ENCODE measurements at regions not wholly inside any gene's neighbourhood (a gene's known extent, or its start where the extent isn't known, plus 50 kb on each side); places are given as distances from the start of the nearest gene placed in this dataset.
A peak's percentile ranks its signal among the peaks of the same experiment; 100 is the strongest.

DNA sequence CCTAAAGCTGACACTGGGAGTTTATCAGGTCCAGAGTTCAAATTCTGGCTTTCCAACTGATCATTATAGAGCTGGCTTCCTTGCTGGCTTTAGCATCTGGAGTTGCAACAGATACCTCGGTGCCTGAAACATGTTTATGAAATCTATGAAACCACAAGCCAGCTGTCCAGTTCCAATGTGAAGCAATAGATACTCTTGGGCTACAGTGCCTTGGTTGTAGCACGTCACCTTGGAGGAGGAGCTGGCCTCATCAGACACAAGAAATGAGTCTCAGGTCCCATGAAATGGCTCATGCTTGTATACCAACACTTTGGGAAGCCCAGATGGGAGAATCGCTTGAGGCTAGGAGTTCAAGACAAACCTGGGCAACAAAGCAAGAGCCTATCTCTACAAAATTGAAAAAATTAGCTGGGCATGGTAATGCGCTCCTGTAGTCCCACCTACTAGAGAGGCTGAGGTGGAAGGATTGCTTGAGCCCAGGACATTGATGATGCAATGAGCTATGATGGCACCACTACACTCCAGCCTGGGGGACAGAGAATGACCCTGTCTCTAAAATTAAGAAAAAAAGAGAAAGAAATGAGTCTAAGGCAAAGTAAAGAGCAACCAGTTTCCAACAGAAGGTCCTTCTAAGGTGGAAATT lies 132.5 kb upstream of the ZNF648 start:
- DNase-seq (ENCODE audit: low read depth) = peak; percentile 9

DNA sequence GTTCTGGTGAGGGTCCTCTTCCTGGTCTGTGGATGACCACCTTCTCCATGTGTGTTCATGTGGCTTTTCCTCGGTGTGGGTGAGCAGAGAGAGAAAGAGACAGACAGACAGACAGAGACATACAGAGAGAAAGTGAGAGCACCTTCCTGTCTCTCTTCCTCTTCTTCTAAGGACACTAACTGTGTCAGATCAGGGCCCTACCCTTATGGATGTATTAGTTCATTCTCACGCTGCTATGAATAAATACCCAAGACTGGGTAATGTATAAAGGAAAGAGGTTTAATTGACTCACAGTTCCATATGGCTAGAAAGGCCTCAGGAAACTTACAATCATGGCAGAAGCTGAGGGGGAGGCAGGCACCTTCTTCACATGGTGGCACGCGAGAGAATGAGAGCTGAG lies 131.5 kb upstream of the ZNF648 start:
- DNase-seq (ENCODE audit: low read depth) = no peak

DNA sequence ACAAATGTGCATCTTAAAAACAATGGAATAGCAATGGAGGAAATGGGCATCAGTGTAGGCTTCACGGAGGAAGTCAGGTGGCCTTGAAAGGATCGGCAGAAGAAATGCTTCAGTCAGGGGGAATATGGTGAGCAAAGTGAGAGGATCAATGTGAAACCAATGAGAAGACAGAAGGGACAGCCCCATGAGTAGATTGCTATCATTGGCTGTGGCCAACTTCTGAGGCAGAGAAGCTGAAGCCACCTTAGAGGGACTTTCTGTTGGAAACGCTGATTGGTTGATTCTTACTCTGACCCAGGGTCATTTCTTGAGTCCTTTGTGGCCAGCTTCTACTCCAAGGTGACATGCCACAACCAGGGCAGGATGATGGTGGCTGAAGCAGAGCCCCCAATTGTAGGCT lies 130.7 kb upstream of the ZNF648 start:
- DNase-seq (ENCODE audit: low read depth) = no peak

DNA sequence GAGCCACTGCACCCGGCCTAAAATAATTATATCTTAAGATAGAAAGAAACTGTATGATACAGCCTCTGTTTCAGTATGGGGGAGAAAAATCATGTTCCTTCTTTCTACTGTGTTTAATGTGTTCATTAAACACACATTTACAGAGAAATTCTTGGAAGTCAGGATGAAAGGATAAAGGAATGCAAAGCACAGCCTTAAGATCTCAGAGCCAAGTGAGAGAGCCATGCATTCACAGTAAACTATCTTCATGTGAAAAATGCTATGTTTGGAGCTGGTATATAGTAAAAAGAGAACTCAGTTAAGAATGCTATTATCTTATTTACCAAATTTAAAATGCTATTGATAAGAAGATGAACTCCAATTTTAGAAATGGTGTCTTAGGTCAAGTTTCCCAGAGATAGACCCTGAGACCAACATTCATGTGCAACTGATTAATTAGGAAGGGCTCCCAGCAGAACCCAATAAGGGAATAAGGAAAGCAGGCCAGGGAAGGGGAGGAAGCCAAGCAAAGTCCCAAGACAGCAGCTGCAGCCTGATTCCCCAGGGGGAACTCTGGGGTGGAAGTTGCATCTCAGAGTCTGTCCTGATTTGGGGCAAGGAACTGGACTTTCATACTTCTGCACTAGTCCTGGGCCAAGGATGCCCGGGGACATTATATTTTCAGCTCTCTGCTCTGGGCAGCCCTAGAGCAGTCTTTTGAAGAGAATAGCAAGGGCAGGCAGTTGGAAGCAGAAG lies 130.0 kb upstream of the ZNF648 start:
- no peak for DNase-seq (ENCODE audit: low read depth)

DNA sequence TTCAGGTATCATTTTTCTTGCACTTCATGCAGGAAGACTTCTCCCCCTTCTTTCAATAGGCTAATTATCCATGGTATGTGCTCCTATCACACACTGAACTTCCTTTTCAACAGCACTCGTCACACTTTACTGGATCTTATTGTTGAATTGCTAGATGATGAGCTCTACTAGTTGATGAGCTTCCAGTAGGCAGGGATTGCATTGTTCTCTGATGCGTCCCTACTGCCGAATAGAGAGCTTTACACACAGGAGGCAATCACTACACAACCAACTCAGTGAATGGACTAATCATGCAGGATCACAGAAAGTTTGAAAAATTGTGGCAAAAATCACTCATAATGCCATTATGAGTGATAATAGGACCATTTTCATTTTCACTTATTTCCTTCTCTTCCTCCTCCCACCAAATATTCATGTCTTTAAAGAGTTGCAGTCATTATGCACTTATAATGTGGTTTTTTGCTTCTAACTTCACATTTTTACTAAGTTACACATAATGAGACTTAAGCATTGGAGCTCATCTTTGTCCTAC lies 128.1 kb upstream of the ZNF648 start:
- DNase-seq (ENCODE audit: low read depth) = no peak

DNA sequence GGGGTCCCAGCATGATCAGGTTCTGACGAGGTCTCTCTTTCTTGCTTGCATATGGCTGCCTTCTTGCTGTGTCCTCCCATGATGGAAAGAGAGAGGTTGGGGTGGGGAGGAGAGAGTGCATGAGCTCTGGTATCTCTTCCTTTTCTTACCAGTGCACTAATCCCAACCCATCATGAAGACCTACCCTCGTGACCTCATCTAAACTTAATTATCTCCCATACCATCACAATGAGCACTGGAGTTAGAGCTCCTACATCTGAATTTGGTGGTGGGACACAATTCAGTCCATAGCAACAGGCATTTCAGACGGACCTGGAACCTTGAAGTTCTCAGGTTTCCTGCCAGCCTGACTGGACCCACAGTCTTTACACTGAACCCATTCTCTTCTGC lies 125.2 kb upstream of the ZNF648 start:
- no peak for DNase-seq (ENCODE audit: low read depth)

DNA sequence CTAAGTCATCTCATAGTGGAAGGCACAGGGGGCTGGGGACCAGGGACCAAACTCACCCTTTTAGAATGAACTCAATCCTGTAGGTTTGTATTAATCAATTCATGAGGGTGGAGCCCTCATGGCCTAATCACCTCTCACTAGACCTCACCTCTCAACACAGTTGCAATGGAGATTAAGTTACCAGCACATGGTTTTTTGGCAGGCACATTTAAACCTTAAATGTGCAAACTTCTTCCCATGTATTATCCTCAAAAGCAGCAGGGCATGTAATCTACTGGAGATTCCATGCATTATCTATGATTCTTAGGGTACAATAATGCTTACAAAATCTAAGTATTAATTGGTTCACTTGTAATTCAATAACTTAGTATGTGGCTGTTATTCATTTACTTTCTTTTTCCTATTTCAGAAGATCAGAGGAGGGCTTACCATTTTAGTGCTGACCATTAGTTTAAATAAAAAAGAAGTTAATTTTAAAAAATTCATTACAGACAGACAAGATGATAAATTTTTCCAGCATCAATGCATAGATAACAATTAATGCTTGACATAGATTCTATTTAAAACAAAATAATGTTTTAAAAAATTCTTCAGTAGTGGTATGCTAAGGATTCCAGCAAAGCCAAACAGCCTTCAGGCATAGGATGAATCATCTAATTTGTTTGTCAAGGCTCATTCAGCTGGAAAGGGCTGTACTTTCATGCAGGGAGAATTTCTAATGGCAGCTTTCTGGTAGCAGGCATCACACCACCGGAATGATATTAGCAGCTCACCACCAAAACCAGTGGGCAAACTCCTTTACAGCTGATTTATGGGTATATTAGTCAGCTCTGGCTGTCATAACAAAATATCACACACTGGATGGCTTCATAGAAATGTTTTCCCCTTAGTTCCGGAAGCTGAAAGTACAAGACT lies 124.6 kb upstream of the ZNF648 start:
- peak; percentile 52 for DNase-seq (ENCODE audit: low read depth)

DNA sequence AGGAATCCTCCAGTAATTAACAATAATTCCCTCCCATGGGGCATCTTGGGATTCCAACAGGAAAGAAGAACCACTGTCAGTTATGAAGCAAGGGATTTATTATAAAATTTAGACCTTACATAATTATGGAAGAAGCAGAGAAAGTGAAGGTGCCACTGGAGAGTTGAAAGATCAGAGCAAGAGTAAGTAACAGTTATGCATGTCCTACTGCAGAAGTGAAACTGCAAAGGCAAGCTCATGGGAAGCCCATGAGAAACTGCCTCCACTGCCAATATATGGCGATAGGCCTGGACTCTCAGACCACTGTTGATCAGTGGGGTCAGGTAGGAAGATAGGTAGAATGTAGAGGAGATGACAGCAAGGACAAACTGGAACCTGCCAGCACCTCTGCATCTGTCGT lies 123.6 kb upstream of the ZNF648 start:
- no peak for DNase-seq (ENCODE audit: low read depth)

DNA sequence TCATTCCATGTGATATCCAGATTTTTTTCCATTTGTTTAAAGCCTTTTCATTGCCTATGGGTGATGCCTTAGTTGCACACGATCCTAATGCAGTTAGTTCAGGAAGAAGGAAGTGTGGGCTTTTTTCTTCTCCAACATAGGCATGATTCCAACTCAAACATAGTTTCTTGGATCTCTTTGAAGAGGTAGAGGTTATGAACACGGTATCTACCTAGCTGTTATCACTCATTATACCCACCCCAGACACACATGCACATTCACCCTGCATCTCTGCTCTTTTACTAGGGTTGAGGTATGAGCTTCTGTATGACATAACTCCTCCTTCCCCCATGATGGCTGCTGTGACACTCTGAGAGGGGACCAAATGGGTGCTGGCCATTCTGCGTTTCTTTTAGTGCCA lies 122.1 kb upstream of the ZNF648 start:
- DNase-seq (ENCODE audit: low read depth) = no peak

DNA sequence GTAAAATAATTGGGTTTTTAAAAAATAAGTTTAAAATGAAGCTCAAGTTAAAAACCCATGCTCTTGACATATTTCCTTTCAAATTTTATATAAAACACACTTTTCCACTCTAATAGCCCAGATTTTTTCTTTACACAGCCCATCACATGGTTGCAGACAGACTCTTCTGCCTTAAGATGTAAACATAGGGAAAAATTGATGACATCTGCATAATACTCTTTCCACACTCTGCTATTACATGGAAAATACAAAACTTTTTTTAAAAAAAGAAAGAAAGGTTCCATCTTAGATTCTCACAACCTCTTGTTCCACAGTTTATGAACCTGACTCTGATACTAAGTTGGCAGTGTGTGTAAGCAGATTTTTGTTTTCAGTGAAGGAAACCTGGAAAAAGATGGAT lies 120.8 kb upstream of the ZNF648 start:
- DNase-seq (ENCODE audit: low read depth) = no peak

DNA sequence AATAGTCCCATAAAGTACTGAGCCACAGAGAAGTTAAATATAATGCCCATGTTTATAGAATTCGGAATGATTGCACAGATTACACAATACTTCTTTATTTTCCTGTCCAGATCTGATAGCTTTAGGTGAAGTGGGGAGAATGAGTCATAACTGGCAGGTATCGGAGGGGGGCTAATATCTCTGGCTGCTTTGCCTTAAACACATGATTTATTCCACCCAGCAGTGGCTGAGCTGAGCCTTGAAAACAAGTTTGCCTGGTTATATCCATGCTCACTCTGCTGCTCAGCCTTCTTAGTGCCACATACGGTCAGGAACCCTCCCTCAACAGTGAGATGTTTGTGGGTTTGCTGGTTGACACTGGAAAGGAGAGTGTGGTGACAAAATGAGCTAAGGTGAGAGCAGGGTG lies 119.7 kb upstream of the ZNF648 start:
- DNase-seq (ENCODE audit: low read depth) = no peak

DNA sequence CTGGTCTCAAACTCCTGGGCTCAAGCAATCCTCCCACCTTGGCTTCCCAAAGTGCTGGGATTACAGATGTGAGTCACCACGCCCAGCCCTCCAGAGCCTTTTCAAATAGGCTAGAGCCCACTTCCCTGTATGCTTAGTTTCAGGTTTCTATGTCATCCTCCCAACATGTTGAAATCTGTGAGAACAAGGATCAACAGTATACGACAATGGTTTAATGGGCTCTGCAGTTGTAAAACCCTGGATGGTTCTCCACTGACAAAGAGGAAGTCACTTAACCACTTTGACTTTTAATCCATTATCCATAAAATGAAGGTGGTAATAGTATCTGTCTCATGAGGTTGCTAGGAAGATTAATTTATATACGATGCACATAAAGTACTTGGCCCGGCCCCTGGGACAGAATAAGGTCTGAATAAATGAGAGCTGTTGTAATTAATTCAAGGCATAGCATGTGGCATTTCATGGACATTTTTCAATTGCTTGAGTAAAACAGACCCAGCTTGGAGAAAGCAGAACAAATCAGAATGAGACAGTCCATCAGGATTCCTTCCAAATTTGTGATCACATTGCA lies 113.9 kb upstream of the ZNF648 start:
- DNase-seq (ENCODE audit: low read depth) = no peak

DNA sequence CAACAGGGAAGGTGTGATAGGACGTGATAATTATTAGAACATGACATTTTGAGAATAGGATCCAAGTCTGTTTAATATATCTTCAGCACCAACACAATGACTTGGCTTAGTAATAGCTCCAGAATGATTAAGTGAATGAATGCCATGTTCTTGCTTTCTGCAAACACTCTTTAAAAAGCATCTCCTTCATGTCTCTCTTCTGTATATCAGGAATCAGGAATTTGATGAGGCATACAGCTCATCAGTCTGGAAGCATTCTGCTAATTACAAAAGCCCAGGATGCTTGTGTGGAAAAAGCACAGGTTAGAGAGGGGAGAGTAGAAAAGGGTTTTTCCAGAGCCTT lies 113.0 kb upstream of the ZNF648 start:
- DNase-seq (ENCODE audit: low read depth) = no peak

DNA sequence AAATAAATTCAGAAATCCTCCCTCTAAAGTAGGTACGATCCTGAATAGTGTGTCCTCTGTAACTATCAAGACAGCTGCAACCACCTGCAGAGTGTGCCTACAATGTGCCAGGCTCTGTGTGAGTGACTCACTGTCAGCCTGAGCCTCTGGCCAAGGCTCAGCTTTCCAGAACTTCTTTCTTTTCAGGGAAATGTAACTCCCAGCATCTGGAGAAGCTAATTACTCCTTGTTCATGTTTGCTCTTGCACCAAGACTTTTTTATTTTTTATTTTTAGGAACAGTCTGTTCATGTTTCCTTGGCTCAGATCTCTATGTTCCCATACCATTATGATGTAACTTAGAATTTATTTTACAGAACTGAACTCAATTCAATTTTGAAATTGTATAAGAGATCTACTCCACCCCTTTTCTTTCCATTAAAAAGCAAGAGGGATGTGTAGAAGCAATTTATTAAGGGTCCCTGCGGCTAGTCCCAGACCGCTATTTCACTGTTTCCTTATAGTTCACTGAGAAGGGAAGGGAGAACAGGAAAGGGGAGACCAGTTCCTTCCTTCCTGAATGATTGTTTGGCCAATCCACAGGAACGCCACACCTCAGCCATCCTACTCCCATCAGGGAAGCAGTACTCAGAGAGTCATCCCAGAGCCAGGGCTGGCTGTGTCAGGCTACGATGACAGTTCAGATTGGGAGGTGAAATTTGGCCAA lies 112.4 kb upstream of the ZNF648 start:
- DNase-seq (ENCODE audit: low read depth) = no peak

DNA sequence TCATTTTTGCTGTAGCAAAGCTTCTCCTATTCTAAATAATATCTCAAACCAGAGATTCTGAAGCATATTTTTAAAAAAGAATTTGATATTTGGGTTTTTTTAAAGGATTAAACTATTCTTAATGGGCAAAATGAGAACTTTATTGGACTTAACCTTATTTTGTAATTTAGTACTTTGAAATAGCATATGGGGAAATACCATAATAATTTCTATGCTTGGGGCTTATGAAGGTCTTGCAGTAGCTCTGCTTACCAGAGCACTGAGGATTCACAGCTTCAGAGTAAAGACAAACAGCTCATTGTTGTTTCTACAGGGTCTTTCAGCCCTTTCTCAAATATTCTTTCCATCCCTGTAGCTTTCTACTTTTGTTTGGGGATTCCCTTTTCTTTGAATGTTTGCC lies 111.2 kb upstream of the ZNF648 start:
- DNase-seq (ENCODE audit: low read depth) = no peak

DNA sequence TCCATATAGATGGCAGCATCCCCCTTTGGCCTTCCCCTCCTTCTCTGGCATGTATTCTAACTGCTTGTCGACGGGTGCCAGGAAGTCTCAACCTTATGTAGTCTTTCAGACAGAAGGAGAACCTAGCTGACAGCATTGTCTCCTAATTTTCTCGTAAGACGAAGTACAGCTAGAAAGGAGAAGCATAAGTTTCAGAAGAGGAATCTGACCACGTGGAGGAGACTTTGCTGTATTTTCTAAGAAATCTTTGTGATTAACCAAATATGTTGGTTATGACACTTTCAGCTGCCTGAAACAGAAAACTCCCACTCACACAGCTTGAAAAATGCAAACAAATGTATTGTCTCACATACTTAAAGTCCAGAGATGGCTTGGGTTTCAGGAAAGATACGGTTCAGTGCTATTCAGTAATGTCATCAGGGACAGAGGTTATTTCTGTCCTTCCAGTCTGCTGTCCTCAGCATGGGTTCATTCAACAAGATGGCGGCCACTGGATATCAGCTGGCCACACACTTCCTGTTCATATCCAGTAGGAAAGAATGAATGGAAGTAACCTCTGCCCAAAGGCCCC lies 109.5 kb upstream of the ZNF648 start:
- no peak for DNase-seq (ENCODE audit: low read depth)

DNA sequence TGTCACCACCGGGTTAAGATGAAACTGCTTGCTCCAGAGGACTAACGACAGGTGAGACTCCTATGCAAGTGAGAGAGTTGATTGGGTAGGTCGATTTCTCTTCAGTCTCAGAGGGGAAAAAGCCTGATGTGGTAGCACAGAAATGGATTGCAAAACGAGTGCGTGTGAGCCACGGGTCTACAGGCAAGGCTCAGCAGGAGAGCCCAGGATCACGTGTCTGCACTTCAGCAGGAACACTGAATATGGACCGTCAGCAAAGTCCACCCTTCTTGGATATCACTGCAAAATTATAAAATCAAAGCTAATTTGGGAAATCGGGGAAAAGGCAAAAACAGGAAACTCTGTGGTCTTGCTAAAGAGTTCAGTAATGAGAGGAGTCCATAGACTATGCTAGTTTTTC lies 107.7 kb upstream of the ZNF648 start:
- no peak for DNase-seq (ENCODE audit: low read depth)

DNA sequence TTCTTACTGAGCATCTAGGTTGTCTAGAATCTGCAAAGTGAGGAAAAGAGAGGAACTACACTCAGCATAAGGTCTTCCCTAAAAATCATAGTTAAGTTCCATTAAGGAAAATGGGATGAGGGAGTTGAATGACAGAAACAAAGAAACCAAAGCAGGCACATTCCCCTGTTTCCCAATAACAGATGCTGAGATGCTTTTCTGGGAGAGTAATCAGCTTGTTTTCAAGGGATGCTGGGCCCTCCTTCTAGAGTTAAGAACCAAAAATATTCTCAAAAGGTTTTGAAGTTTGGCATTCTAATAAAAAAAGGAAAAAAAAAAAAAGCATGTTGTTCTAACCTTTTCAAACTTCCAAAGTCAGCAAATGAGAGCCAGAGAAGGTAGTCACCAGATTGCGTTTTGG lies 105.2 kb upstream of the ZNF648 start:
- no peak for DNase-seq (ENCODE audit: low read depth)

DNA sequence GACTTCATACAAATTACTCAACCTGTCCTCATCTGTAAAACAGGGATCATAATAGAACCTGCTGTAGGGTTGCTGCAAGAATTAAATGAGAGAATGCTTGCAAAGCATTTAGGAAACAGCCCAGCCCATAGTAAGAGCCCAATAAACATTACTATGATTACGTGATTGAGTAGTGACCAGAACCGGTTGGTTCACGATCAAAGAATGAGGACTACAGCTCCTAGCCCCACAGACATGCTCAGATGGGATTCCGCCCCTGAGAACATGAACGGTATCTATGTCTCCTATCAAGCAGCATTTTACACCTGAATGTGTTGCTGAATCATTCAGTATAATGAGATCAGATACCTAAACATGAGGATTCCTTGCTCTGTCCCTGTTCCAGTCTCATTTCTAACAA lies 104.8 kb upstream of the ZNF648 start:
- DNase-seq (ENCODE audit: low read depth) = no peak

DNA sequence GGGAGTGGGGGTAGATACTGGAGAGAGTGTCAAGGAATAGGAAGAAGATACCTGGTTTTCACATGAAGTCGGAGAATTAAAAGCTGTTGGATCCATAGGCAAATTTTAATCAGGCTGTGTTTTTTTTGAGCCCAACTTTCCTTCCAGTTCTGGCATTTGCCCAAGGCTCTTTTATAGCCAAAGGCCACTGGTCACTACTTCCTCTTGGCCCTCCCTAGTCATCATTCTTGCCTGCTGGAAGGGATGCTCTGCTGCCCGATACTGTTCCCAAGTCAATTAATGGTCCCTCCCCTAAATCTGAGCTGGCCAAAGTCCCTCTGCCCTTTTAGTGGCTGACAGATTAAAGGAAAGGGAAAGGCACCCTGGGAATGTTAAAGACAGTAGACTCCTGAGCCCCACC lies 102.8 kb upstream of the ZNF648 start:
- DNase-seq (ENCODE audit: low read depth) = no peak

DNA sequence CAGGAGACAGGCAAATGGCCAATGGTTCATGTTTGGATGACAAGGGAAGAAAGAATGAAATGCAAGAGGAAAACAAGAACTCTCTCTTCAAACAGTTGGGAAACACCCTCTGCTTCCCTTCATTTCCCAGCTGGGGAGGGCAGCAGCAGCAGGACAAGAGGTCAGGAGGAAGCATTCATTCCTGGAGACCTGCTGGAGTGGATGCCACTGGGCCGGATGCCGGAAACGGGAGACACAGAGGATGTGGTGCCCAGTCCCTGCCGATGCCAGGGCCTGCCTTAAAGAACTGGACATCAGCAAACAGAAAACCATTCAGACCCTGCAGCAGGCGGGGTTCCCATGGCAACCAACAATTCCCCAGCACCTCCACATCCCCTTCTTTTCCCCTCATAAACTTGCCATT lies 102.3 kb upstream of the ZNF648 start:
- no peak for DNase-seq (ENCODE audit: low read depth)

DNA sequence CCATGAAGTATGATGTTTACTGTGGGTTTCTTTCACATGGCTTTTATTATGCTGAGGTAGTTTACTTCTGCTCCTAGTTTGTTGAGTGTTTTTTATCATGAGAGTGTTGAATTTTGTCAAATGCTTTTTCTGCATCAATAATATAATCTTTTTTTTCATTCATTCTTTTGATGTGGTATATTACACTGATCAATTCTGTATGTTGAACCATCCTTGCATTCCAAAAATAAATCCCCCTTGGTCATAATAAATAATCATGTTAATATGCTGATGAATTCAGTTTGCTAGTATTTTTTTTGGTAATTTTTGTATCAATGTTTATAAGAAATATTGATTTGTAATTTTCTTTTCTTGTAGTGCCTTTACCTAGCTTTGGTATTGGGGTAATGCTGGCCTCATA lies 97.9 kb upstream of the ZNF648 start:
- no peak for DNase-seq (ENCODE audit: low read depth)

All from stromal cell of bone marrow (primary cell).